ENCODE measurements at regions not wholly inside any gene's neighbourhood (a gene's known extent, or its start where the extent isn't known, plus 50 kb on each side); places are given as distances from the start of the nearest gene placed in this dataset.

DNA sequence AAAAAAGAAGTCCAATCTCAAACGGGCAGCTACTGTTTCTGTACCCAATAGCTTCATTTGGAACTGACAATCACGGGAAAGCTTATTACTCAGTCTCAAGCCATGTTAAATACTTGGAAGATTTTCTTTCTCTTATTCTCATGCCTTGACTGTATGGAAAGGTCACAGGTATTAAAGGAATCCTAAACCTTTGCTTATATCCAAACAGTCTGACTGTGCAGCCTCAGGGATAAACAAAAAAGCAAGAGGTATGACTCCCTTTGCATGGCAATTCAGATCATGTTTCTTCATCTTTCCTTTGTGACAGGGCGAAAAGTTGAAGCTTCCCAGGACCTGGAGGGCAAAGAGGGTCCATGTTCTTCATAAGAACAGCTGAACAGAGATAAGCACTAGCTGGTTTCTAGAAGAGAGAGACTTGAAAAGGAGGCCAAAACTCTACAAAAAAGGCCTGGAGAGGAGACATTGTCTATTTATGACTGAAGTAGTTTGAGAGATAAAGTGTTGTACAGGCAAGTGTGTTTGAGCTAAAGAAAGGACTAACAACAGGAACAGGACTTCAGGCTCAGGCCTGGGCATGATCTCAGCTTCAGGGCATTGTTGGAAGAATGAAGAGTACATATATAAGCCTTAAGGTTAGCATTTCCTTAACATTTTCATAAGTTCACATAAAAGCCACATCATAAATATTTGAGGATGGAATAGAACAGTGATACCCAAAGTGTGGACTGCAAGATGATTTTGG, 231.0 kb upstream of the THRB start:
- TF ChIP-seq ZSCAN20 (CRISPR knock-in tag; IDR thresholded peaks at IDR 0.05) (no peak), NPAS2 (CRISPR knock-in tag; IDR thresholded peaks at IDR 0.05; ENCODE audit: borderline replicate concordance) (no peak), POLR2A (IDR thresholded peaks at IDR 0.05; ENCODE audit: low read length) (no peak), HDAC2 (IDR thresholded peaks at IDR 0.05) (no peak), RCOR1 (IDR thresholded peaks at IDR 0.05; ENCODE audit: low read depth, low read length) (no peak), ZFP36 (IDR thresholded peaks at IDR 0.05; ENCODE audit: borderline replicate concordance, partially characterized antibody) (no peak), RFX5 (IDR thresholded peaks at IDR 0.05) (no peak), CHD4 (IDR thresholded peaks at IDR 0.05; ENCODE audit: borderline replicate concordance) (no peak), ELK1 (IDR thresholded peaks at IDR 0.05; ENCODE audit: low read depth, low read length) (no peak), CTCF (IDR thresholded peaks at IDR 0.05) (no peak)
